ENCODE measurements at regions not wholly inside any gene's neighbourhood (a gene's known extent, or its start where the extent isn't known, plus 50 kb on each side); places are given as distances from the start of the nearest gene placed in this dataset.

GRCh38 chr5:113673041-113673440 lies 159.5 kb downstream of the YTHDC2 start:
- Mint-ChIP-seq H3K27me3 (no peaks in the 10 kb centered on the region), H3K27ac (no peak overlapping the region), H3K4me1 (ENCODE audit: unreplicated experiment) (no peaks in the 10 kb centered on the region), H3K36me3 (no peaks in the 10 kb centered on the region), H3K4me3 (no peak overlapping the region), H3K9me3 (peaks cover 9% of the 10 kb centered on the region)
- DNase-seq (ENCODE audit: extremely low spot score, unreplicated experiment), result no peak
- TF ChIP-seq CTCF (conservative IDR thresholded peaks at IDR 0.05), result no peak

GRCh38 chr5:113675166-113675565 lies 161.7 kb downstream of the YTHDC2 start:
- Mint-ChIP-seq H3K27me3 (no peaks in the 10 kb centered on the region), H3K9me3 (peaks cover 9% of the 10 kb centered on the region), H3K36me3 (no peaks in the 10 kb centered on the region), H3K27ac (no peak overlapping the region), H3K4me3 (no peak overlapping the region), H3K4me1 (ENCODE audit: unreplicated experiment) (peaks cover 10% of the 10 kb centered on the region)
- no peak for DNase-seq (ENCODE audit: extremely low spot score, unreplicated experiment)
- no peak for TF ChIP-seq CTCF (conservative IDR thresholded peaks at IDR 0.05)

GRCh38 chr5:113678202-113678601 lies 164.7 kb downstream of the YTHDC2 start:
- Mint-ChIP-seq H3K27me3 (no peaks in the 10 kb centered on the region), H3K4me1 (ENCODE audit: unreplicated experiment) (peaks cover 10% of the 10 kb centered on the region), H3K4me3 (no peak overlapping the region), H3K27ac (no peak overlapping the region), H3K36me3 (no peaks in the 10 kb centered on the region), H3K9me3 (peaks cover 9% of the 10 kb centered on the region)
- TF ChIP-seq CTCF (conservative IDR thresholded peaks at IDR 0.05), result no peak
- DNase-seq (ENCODE audit: extremely low spot score, unreplicated experiment), result no peak

GRCh38 chr5:113678924-113679575 lies 165.6 kb downstream of the YTHDC2 start:
- H3K4me1 Mint-ChIP-seq (ENCODE audit: unreplicated experiment), result peaks cover 10% of the 10 kb centered on the region
- H3K9me3 Mint-ChIP-seq, result peaks cover 3% of the 10 kb centered on the region
- peak; percentile 94 for TF ChIP-seq CTCF (conservative IDR thresholded peaks at IDR 0.05)
- H3K27me3 Mint-ChIP-seq, result no peaks in the 10 kb centered on the region
- H3K4me3 Mint-ChIP-seq, result no peak overlapping the region
- no peak for DNase-seq (ENCODE audit: extremely low spot score, unreplicated experiment)
- no peak overlapping the region for H3K27ac Mint-ChIP-seq
- H3K36me3 Mint-ChIP-seq, result no peaks in the 10 kb centered on the region

- Mint-ChIP-seq H3K9me3 (no peaks in the 10 kb centered on the region), H3K27me3 (no peaks in the 10 kb centered on the region), H3K4me3 (no peak overlapping the region), H3K4me1 (ENCODE audit: unreplicated experiment) (peaks cover 10% of the 10 kb centered on the region), H3K36me3 (no peaks in the 10 kb centered on the region), H3K27ac (no peak overlapping the region)
- no peak for TF ChIP-seq CTCF (conservative IDR thresholded peaks at IDR 0.05)
- no peak for DNase-seq (ENCODE audit: extremely low spot score, unreplicated experiment)
Observed at GRCh38 chr5:113680534-113680933, 167.0 kb downstream of the YTHDC2 start.
